CD4-positive, alpha-beta T cell treated with Interleukin-17A for 4 hours (primary cell): ENCODE measurements at regions not wholly inside any gene's neighbourhood (a gene's known extent, or its start where the extent isn't known, plus 50 kb on each side); places are given as distances from the start of the nearest gene placed in this dataset.
"Not testable (repeated sequence)": the region's sequence is repeated elsewhere in the genome, so short reads cannot be mapped to it uniquely, and the experiment has no call there.

Experiments used
- DNase-seq: peaks from one replicate; pipeline ENCODE4 v3.0.0-alpha.2; 2020; ENCODE audit warnings: mixed read lengths

DNA sequence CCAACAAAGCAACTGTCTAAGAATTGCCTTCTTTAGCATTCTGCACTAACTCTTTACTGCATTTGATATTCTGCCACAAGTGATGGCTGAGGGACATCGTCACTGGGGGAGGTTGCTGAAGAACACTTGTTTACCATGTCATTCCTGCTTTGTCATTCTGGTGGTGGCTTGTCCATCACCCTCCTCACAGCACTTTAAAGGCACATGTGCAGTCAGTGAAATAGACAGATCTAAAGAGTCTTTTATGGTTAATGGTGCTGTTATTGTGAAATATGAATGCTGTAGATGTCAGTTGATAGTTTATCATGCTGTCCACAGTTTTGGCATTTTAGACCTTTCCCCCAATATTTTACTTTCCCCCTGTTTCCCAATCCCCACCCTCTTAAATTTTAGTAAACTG lies 120.9 kb upstream of the TSC22D1 start:
- no peak for DNase-seq

DNA sequence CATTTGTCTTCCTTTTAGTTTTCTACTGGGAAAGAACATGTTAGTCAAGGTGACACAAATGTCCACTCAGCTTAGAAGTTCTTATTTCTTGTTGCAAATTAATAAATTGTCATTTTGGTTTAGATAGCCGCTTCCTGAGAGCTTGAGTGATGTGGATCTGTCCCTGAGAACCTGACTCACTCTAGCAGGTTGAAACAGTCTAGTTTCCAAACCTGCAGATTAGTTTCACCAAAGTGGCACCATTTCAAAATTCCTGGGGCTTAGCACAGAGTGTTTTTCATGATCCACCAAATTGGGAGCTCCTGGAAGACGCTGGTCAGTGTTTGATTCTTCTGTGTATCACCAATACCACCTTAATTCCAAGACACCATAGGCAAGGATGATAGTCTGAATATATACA lies 119.4 kb upstream of the TSC22D1 start:
- no peak for DNase-seq

DNA sequence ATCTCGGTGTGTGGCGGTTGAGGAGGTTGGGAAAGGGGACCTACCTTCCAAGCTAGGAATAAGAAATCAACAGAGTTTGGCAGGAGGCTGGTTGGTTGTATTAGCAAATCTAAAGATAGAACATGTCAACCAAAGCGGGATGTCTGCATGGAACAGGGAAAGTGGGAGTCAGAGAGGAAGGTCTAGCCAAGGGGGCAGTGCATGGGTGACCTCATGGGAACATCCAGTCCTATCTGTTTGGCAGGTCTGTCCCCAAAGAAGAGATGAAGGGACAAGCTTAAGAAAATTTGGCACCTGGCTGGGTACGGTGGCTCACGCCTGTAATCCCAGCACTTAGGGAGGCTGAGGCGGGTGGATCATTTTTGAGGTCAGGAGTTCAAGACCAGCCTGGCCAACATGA lies 118.7 kb upstream of the TSC22D1 start:
- DNase-seq = no peak

DNA sequence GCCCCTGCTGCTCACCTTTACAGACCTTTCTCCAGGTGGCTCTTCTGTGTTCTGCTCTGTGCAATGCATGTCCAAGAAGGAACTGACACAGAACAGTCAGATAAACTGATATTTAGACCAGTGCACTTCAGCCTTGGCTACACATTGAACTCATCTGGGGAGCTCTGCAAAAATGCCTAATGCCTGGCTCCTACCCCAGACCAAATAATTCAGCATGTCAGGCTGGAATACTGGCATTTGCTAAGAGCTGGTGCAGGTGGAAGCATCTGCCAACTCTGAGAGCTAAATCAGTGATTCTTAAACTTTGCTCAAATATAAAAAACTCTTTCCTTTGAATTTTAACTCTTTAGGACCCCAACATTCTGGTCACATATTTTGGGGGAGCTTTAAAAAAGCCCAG lies 118.2 kb upstream of the TSC22D1 start:
- DNase-seq = no peak

GRCh38 chr13:44693156-44693764 lies 117.1 kb upstream of the TSC22D1 start:
- DNase-seq = no peak

- DNase-seq = no peak
Observed at GRCh38 chr13:44692173-44692713, 116.1 kb upstream of the TSC22D1 start.

DNA sequence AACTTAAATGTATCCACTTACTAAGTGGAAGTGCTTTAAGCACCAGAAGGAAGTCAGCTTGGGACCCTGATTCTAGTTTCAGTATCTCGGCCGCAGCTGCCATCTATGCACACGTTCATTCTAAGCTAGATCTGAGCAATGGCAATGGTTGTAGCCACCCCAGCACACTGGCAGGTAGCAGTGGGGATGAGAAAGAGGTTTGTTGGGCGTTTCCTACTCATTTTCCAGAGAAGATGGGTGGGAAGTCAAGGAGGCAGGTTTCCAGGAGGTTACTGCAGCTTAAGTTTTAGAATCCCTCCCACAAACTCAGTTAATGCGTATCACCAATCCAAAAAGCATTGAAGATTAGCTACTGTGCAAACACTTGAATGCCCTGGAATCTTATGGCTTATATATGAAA lies 114.2 kb upstream of the TSC22D1 start:
- DNase-seq = no peak

DNA sequence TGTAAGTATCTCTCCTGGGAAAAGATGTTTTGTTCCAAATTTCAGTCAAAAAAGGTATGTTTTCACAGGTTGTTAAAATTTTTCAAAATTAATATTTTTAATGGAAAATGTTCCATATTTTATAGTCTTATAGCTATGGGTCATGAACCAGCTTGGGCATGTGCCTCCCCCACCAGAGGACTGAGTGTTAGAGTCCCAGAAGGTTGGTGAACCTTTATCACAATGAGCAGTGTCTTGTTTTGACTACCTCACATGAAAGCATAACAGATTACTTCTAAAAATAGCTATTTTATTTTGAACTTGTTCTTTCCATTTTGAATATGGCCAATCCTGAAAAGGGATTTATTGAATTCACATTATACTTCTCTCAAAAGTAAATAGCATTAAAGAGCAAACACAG lies 112.5 kb upstream of the TSC22D1 start:
- no peak for DNase-seq

DNA sequence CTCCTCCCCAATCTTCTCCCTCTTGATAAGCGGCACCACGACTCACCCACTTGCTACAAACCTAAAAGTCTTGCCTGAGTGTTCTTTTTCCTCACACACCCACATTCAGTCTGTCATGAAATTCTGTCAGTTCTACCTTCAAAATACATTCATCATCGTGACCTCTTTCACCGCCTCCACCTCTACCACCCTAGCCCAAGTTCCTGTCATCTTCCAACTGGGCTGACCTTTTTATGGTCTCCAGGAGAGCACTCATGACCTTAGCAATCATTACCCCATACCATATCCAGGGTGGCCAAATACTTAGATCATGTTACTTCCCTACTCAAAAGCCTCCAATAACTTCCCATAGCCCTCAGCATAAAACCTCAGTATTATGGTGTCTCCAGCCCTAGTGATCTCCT lies 110.4 kb upstream of the TSC22D1 start:
- no peak for DNase-seq

DNA sequence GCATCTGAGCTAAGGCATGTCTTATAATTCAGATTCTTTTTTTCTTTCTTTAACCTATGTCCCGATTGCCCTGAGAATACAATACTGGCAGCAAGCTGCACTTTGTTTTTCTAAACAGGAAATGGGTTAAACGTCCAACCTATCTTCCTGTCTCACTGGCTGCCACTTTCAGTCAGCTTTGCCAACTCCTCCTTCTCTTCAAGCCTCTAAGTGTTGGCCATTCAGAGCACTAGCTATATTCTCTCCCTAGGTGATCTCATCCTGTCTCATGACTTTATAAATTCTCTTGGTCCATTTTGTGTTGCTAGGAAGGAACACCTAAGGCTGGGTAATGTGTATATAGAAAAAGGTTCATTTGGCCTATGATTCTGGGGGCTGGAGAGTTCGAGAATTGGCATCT lies 109.5 kb upstream of the TSC22D1 start:
- no peak for DNase-seq

- DNase-seq = not testable (repeated sequence)
Observed at GRCh38 chr13:44682416-44682815, 106.3 kb upstream of the TSC22D1 start.

- no peak for DNase-seq
Observed at GRCh38 chr13:44680746-44681355, 104.7 kb upstream of the TSC22D1 start.

DNA sequence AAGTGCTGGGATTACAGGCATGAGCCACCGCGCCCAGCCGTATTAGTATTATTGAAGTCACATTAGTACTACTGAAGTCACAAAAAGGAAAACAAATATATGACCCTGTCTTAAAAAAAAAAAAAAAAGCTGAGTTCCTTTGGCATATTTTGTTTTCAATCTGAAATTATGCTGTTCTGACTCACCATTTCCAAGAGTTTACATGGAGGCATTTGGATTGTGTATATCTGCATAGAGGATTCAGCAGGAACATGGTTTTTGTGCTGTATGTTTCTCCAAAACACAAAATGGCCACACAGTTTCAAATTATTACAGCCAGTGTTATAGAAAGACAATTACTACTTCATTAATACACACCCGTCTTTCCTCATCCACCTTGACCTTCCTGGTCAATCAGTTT lies 103.5 kb upstream of the TSC22D1 start:
- no peak for DNase-seq

DNA sequence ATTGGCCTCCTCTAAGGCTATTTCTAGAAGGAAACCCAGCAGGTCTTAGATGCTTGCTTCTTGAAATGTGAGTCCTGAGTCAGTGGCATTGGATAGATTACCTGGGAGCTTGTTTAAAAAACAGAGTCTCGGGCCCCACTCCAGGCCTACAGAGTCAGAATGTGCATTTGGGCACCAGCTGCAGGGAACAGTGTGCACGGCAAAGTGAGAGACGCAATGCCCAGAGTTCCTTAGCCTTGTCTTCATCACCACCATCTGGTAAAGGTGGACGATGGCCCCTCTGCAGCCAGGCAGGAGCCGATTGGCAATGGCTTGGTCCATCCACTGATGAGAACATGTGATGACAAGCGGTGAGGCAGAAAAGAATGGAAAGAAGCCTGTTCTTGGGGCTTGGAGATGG lies 102.1 kb upstream of the TSC22D1 start:
- no peak for DNase-seq

DNA sequence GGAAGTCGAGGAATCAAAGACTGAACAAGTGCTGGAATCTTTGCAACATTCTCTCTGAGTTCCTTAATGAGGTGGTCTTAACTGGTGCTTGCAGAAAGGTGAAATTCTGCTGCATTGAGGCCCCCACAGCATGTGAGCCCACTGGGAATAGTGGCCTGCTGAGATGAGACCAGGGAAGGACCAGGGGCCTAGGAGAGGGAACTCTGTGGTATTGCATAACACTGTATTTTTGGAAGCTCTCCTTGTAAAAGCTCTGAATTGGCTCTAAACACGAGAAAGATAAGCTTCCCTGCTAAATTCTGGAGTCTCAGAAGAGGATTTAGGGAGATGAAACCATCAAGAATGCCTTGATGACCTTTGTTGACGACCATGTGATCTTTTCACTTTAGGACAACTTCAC lies 100.4 kb upstream of the TSC22D1 start:
- DNase-seq = no peak

DNA sequence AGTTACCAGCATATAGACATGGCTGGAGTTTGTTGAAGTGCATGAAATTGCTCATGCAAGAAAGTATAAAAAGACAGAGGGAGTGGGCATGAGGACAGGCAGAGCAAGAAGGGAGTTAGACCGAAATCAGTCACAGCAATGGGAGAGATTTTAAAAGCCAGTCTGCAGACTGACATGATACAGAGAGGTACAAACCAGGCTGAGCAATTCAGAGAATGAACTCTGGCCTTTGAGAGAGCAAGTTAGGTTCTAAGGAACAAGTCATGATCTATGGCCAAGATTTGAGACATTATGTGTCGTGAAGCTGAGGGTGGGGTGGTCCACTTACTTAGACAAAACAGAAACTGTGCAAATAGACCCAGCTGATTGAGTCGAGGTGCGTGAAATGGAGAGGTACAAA lies 93.4 kb upstream of the TSC22D1 start:
- DNase-seq = no peak

- no peak for DNase-seq
Observed at GRCh38 chr13:44668688-44669087, 92.6 kb upstream of the TSC22D1 start.

DNA sequence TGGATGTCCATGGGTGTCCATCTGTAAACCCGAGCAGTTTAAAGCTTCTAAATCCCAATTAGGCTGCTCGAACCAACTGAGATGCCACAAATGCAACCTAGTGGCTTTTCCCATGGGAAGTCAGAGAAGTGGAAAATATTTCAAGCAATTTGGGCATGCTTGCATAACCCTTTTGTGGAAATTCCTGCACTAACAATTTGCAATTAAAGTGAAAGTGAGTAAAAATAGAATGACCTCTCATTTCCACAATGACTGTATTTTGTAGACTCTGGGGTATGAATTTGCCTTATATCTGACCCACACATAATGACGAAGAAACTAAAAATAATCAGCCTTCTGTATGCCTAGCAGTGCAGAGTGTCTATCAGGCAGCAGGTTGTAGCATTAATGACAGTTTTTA lies 91.8 kb upstream of the TSC22D1 start:
- DNase-seq = no peak

DNA sequence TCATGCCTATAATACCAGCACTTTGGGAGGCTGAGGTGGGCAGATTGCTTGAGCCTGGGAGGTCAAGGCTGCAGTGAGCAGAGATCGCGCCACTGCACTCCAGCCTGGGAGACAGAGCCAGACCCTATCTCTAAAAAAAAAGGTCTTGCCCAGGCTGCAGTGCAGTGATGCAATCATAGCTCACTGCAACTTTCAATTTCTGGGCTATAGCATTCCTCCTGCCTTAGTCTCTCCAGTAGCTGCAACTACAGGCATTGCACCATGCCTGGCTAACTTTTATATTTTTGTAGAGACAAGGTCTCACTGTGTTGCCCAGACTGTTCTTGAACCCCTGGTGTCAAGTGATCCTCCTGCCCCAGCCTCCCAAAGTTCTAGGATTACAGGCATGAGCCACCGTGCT lies 90.4 kb upstream of the TSC22D1 start:
- DNase-seq = not testable (repeated sequence)

DNA sequence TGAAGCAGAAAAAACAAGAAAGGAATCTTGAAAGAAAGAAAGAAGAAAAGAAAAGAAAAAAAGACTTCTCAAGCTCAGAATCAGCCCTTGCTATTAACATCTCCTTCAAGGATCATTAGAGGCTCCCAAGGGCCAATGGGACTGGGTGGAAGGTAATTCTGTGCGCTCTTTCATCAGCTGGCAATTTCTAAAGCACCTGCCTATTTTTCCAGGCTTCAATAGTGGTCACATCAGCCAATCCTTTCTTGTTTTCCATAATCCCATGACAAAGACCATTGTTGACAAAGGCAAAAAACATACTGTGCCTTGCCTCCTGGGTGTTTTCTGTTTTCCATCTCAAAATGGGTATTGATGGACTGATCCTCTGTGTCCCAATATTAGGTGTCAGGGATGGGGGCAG lies 88.2 kb upstream of the TSC22D1 start:
- no peak for DNase-seq

DNA sequence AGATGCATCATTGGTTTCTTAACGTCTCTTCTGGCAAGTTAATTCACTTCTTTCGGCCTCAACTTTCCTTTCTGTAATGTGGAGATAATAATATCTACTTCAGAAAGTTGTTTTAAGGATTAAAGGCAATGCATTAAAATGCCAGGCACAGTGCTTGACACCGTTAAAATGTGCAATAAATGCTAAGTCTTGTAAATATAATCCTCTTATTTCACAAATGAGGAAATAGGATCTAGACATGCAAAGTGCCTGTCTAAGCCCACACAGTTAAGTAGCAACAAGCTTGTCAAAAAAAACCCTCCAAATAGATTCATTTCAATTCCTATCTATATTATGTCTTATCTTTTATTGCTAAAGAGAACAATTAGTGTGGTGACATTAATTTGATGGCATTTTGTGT lies 86.4 kb upstream of the TSC22D1 start:
- no peak for DNase-seq

- no peak for DNase-seq
Observed at GRCh38 chr13:44661936-44662335, 85.8 kb upstream of the TSC22D1 start.

- no peak for DNase-seq
Observed at GRCh38 chr13:44660050-44660449, 83.9 kb upstream of the TSC22D1 start.

GRCh38 chr13:44652962-44653660 lies 77.0 kb upstream of the TSC22D1 start:
- DNase-seq = no peak
